Stimulated activated CD4-positive, alpha-beta T cell treated with anti-CD3 and anti-CD28 coated beads, Interleukin-1b, Interleukin-23, amount 100 ng/mL, for 24 hours (primary cell): ENCODE measurements at regions not wholly inside any gene's neighbourhood (a gene's known extent, or its start where the extent isn't known, plus 50 kb on each side); places are given as distances from the start of the nearest gene placed in this dataset.
"Not testable (repeated sequence)": the region's sequence is repeated elsewhere in the genome, so short reads cannot be mapped to it uniquely, and the experiment has no call there.

Experiments
- DNase-seq, 4 experiments: peaks; one replicate each; pipeline ENCODE4 v3.0.0-alpha.2; 2020; ENCODE audit warnings: low read depth in 4 of 4, low spot score in 1 of 4

GRCh38 chr18:5830902-5831301, 64.4 kb downstream of the TMEM200C start:
- not testable (repeated sequence) for DNase-seq

GRCh38 chr18:5828913-5829312, 66.4 kb downstream of the TMEM200C start:
- DNase-seq = no peak

- no peak for DNase-seq
These were observed 69.7 kb downstream of the TMEM200C start for GRCh38 chr18:5825663-5826062.

GRCh38 chr18:5824370-5824984, 70.8 kb downstream of the TMEM200C start:
- no peak for DNase-seq

- DNase-seq = no peak
These were observed 77.5 kb downstream of the TMEM200C start for GRCh38 chr18:5817816-5818215.

- no peak for DNase-seq
These were observed 88.5 kb downstream of the TMEM200C start for GRCh38 chr18:5806860-5807259.

- DNase-seq = no peak
These were observed 107.4 kb downstream of the TMEM200C start for GRCh38 chr18:5787936-5788335.

GRCh38 chr18:5779922-5780321, 115.4 kb downstream of the TMEM200C start:
- no peak for DNase-seq

- no peak for DNase-seq
These were observed 122.8 kb downstream of the TMEM200C start for GRCh38 chr18:5772306-5773105.

- no peak for DNase-seq
These were observed 124.0 kb downstream of the TMEM200C start for GRCh38 chr18:5771343-5771742.

- no peak for DNase-seq
These were observed 125.1 kb downstream of the TMEM200C start for GRCh38 chr18:5770176-5770575.

GRCh38 chr18:5768454-5768853, 126.9 kb downstream of the TMEM200C start:
- no peak for DNase-seq

- no peak for DNase-seq
These were observed 136.1 kb downstream of the TMEM200C start for GRCh38 chr18:5759194-5759593.

GRCh38 chr18:5756823-5757222, 138.5 kb downstream of the TMEM200C start:
- no peak for DNase-seq

- no peak for DNase-seq
These were observed 147.6 kb downstream of the TMEM200C start for GRCh38 chr18:5747678-5748077.

GRCh38 chr18:5746844-5747243, 148.5 kb downstream of the TMEM200C start:
- DNase-seq = no peak

GRCh38 chr18:5744659-5745058, 150.7 kb downstream of the TMEM200C start:
- no peak for DNase-seq

- DNase-seq = no peak
These were observed 156.8 kb downstream of the TMEM200C start for GRCh38 chr18:5738526-5738925.

GRCh38 chr18:5732318-5732717, 163.0 kb downstream of the TMEM200C start:
- DNase-seq = no peak

- no peak for DNase-seq
These were observed 165.2 kb downstream of the TMEM200C start for GRCh38 chr18:5729983-5730699.

- DNase-seq = no peak
These were observed 166.8 kb downstream of the TMEM200C start for GRCh38 chr18:5728531-5728930.

- DNase-seq = no peak
These were observed 169.3 kb downstream of the TMEM200C start for GRCh38 chr18:5726011-5726410.
